GM10248 (cell line): ENCODE measurements at regions not wholly inside any gene's neighbourhood (a gene's known extent, or its start where the extent isn't known, plus 50 kb on each side); places are given as distances from the start of the nearest gene placed in this dataset.

Source experiments
- CTCF ChIA-PET: fragments of 300-600 bp; sonication (Branson Sonifier 250); formaldehyde crosslinking; extraction: SDS; loops from one replicate; lab custom pipeline; 2021; ENCODE audit warnings: antibody characterized with exemption; lab: Yijun Ruan, JAX
- POLR2A ChIA-PET: fragments of 350-650 bp; sonication (Branson Sonifier 250); formaldehyde crosslinking; extraction: SDS; loops from one replicate; lab custom pipeline; 2020; ENCODE audit warnings: antibody characterized with exemption; lab: Yijun Ruan, JAX
- DNase-seq: peaks from one replicate; pipeline ENCODE4 v3.0.0; 2012; ENCODE audit errors: extremely low spot score
- TF ChIP-seq, protein P1 (sequence below): IDR thresholded peaks from 2 replicates; pipeline ENCODE4 v1.5.1; 2012; ENCODE audit warnings: mild to moderate bottlenecking, low read depth; ENCODE audit errors: extremely low read depth, missing control alignments, control extremely low read depth

DNA sequence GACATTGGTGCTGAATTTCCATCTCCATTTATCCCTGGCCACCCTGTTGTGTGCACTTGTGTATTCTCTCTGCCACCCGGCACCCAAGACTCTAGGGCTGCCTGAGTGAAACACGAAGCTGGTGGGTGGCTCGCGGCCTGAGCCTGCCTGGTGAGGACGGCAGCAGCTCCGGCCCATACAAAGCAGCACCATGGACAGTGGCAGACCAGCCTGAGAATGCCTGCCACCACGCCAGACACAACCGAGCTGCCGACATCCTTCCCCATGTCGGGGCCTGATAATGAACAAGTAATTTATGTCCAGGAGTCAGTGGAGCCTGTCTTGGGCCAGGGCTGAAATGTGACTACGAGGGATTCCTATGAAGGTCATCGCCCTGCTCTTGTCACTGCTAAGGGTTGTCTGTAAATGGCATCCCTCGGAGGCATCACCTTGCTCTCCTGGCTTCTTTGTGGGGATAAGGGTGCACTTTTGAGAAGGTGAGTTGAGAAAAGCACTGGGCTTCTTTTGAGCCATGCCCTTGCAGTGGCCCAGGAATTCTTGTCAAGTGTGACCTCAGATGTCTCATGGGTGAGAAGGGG lies 175.7 kb downstream of the MELK start:
- ChIA-PET CTCF (interaction anchor here (1.7 kb wide), 1 partner anchor 20 kb away, joined by 5 read pairs; no protein-coding TSS in a partner anchor), POLR2A (no interaction called here)
- TF ChIP-seq, protein P1, sequence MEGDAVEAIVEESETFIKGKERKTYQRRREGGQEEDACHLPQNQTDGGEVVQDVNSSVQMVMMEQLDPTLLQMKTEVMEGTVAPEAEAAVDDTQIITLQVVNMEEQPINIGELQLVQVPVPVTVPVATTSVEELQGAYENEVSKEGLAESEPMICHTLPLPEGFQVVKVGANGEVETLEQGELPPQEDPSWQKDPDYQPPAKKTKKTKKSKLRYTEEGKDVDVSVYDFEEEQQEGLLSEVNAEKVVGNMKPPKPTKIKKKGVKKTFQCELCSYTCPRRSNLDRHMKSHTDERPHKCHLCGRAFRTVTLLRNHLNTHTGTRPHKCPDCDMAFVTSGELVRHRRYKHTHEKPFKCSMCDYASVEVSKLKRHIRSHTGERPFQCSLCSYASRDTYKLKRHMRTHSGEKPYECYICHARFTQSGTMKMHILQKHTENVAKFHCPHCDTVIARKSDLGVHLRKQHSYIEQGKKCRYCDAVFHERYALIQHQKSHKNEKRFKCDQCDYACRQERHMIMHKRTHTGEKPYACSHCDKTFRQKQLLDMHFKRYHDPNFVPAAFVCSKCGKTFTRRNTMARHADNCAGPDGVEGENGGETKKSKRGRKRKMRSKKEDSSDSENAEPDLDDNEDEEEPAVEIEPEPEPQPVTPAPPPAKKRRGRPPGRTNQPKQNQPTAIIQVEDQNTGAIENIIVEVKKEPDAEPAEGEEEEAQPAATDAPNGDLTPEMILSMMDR, result no peak
- DNase-seq, result peak; percentile 69

DNA sequence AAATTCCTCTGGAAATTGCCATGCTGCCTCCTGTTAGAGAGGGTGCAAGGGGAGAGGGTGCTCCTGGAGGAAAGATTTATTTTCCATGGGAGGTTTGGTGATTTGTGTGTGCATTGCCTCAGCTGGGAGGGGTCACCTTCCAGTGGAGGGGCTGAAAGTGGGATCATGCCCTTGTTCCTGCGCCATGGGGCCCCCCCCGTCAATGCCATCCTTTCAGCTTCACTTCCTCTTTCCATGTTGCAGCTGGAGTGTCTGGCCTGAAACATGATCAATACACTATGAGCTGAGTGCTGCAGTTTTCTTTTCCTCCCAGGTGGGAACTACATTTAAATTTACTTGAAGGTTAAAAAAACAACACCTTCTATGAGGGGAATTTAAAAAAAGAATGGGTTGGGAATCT lies 176.8 kb downstream of the MELK start:
- DNase-seq, result no peak
- ChIA-PET CTCF (interaction anchor here (1.7 kb wide), 1 partner anchor 21 kb away, joined by 5 read pairs; no protein-coding TSS in a partner anchor), POLR2A (no interaction called here)
- TF ChIP-seq, protein P1, result no peak

DNA sequence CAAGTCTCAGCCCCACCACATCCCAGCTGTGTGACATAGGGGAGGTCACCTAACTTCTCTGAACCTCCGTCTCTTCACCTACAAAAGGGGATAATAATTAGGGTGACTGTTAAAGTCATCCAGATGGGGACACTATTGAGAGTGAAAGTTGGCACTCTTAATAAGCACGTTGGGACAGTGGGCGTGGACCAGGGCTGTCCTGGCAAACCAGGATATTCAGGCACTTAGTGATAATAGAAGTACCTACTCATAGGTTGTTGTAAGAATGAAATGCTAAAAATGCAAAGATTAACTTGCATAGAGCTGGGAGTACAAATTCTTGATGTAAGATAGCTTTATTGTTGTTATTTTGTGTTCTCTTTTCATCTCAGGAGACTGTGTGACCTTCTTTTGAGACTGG lies 177.9 kb downstream of the MELK start:
- no peak for DNase-seq
- CTCF ChIA-PET, result interaction anchor here (1.0 to 1.8 kb wide), 2 partner anchors 17 to 22 kb away, joined by 3 to 7 read pairs; no protein-coding TSS in a partner anchor
- POLR2A ChIA-PET, result no interaction called here
- TF ChIP-seq, protein P1, result no peak

DNA sequence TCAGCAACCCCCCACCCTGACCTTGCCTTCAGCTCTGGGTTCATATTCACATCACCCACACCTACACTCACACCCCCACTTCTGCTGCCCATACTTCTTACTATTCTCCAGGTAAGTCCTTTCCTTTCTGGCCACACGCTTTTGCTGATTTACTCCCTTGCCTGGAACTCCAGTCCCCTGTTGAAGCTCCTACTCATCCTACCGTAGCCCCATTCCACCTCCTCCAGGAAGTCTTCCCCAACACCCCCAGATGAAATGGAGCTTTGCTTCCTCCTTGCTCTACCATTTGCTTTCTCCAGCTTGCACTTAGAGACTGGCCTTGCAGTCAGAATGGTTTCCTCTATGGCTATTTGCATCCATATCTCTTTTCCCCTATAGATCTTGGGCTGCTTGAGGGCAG lies 182.3 kb downstream of the MELK start:
- POLR2A ChIA-PET, result no interaction called here
- no peak for DNase-seq
- CTCF ChIA-PET, result no interaction called here
- TF ChIP-seq, protein P1, result no peak

DNA sequence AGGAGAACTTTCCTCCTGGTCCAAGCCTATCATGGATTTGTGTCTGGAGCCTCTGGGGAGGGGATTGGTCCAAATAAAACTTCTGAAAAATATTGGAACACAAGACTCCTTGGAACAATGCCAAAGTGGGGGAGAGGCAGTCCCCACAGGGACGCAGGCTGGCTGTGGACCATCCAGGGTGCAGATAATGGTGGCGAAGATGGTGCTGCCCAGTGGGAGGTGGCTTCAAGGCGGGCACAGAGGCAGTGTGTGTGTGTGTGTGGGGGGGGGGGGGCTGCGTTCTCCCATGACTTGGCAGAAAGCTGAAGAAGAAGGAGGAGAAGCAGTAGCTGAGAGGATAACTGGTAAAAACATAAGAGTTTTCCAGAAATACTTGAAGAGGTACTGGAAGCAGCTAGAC lies 186.4 kb downstream of the MELK start:
- POLR2A ChIA-PET, result no interaction called here
- DNase-seq, result no peak
- TF ChIP-seq, protein P1, result no peak
- CTCF ChIA-PET, result interaction anchor here (1.3 to 2.1 kb wide), 2 partner anchors 12 to 30 kb away, joined by 3 to 7 read pairs; no protein-coding TSS in a partner anchor

DNA sequence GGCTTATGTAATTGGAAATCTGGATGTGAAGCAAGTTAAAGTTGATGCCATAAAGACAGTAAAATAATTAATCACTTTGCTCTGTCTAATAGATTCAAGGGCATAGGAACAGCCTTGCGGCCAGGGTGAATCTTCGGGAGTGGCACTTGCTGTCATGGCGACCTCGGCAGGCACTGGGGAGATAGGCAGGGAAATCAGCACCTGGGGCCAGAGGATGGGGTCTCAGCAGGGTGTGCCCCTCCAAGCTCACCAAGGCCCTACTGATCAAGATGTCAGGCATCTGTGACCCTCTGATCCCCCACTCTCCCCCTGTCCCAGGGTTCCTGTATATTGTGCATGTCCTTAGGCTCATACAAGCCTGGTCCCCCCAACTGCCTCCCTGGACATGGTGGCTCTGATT lies 187.3 kb downstream of the MELK start:
- DNase-seq, result no peak
- ChIA-PET POLR2A (no interaction called here), CTCF (interaction anchor here (1.1 to 2.1 kb wide), 3 partner anchors 11 to 162 kb away, joined by 3 to 7 read pairs (median 3); no protein-coding TSS in a partner anchor)
- TF ChIP-seq, protein P1, result no peak
